PFSK-1 (cell line): ENCODE measurements at regions not wholly inside any gene's neighbourhood (a gene's known extent, or its start where the extent isn't known, plus 50 kb on each side); places are given as distances from the start of the nearest gene placed in this dataset.

Experiments
- POLR2AphosphoS5 ChIP-seq: IDR thresholded peaks from 2 replicates; pipeline ENCODE4 v1.6.1; 2012; ENCODE audit warnings: low read depth, mild to moderate bottlenecking, control low read depth, low read length, moderate library complexity
- TAF1 ChIP-seq: IDR thresholded peaks from 2 replicates; pipeline ENCODE4 v1.6.1; 2012; ENCODE audit warnings: low read length, control low read depth, borderline replicate concordance; ENCODE audit not compliant: insufficient read depth

DNA sequence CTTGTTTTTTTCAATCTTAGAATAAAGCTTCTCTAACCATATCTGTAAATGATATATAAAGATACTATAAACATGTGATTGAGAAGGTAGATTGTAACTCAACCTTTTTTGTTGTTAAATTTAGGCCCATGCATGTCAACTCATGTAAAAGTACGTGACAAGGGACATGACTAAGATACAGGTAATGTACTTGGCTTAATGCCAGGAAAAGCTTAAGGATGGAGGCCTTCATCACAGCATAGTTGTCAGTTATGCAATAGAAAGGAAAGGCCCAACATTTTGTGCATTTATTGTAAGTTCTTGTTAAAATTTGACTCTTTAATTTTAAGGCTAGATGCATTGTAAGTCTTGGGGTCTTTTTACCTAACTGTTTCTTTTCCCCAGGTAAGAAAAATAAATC, 305.1 kb downstream of the LTN1 start:
- no peak for TF ChIP-seq TAF1
- TF ChIP-seq POLR2AphosphoS5, result no peak
